Fibroblast of the aortic adventitia (primary cell): ENCODE measurements at regions not wholly inside any gene's neighbourhood (a gene's known extent, or its start where the extent isn't known, plus 50 kb on each side); places are given as distances from the start of the nearest gene placed in this dataset.

Source experiments
- DNase-seq: peaks from one replicate; pipeline ENCODE4 v3.0.0-alpha.2; 2010; ENCODE audit warnings: low read depth
- H3K4me3 ChIP-seq: 2 replicates; pipeline ENCODE4 v1.5.1; 2011; ENCODE audit warnings: low read depth, mild to moderate bottlenecking, control low read depth, low read length, moderate library complexity
- CTCF ChIP-seq: IDR thresholded peaks from 2 replicates; pipeline ENCODE4 v1.5.1; 2011; ENCODE audit warnings: mild to moderate bottlenecking, low read length, control low read depth, inconsistent platforms; ENCODE audit not compliant: insufficient read depth

GRCh38 chr6:23905133-23905815 lies 220.7 kb upstream of the NRSN1 start:
- DNase-seq, result no peak
- no peak for TF ChIP-seq CTCF
- no peak overlapping the region for H3K4me3 ChIP-seq

- H3K4me3 ChIP-seq, result no peak overlapping the region
- no peak for TF ChIP-seq CTCF
- no peak for DNase-seq
These were observed 215.6 kb upstream of the NRSN1 start for GRCh38 chr6:23910420-23910819.

- DNase-seq, result no peak
- TF ChIP-seq CTCF, result no peak
- no peak overlapping the region for H3K4me3 ChIP-seq
These were observed 198.1 kb upstream of the NRSN1 start for GRCh38 chr6:23927935-23928334.

GRCh38 chr6:23929201-23929600 lies 196.8 kb upstream of the NRSN1 start:
- no peak overlapping the region for H3K4me3 ChIP-seq
- no peak for TF ChIP-seq CTCF
- DNase-seq, result no peak

- DNase-seq, result no peak
- no peak overlapping the region for H3K4me3 ChIP-seq
- no peak for TF ChIP-seq CTCF
These were observed 185.5 kb upstream of the NRSN1 start for GRCh38 chr6:23940466-23940865.

GRCh38 chr6:23951691-23952090 lies 174.3 kb upstream of the NRSN1 start:
- no peak overlapping the region for H3K4me3 ChIP-seq
- no peak for TF ChIP-seq CTCF
- DNase-seq, result no peak

GRCh38 chr6:23952245-23952644 lies 173.8 kb upstream of the NRSN1 start:
- no peak overlapping the region for H3K4me3 ChIP-seq
- TF ChIP-seq CTCF, result no peak
- DNase-seq, result no peak
